HUES6 (cell line): ENCODE measurements at regions not wholly inside any gene's neighbourhood (a gene's known extent, or its start where the extent isn't known, plus 50 kb on each side); places are given as distances from the start of the nearest gene placed in this dataset.

ENCODE experiments used
- H3K27ac ChIP-seq: 2 replicates; pipeline ENCODE4 v1.7.0; 2013; ENCODE audit warnings: low read depth, mild to moderate bottlenecking, low read length, inconsistent platforms
- H3K27me3 ChIP-seq: 2 replicates; pipeline ENCODE4 v1.6.1; 2013; ENCODE audit warnings: low read length; ENCODE audit not compliant: control insufficient read depth, insufficient read depth
- H3K36me3 ChIP-seq: 2 replicates; pipeline ENCODE4 v1.6.1; 2013; ENCODE audit warnings: low read length; ENCODE audit not compliant: control insufficient read depth, insufficient read depth
- H3K4me1 ChIP-seq: 2 replicates; pipeline ENCODE4 v1.6.1; 2013; ENCODE audit warnings: low read length; ENCODE audit not compliant: control insufficient read depth, insufficient read depth
- H3K4me3 ChIP-seq: 2 replicates; pipeline ENCODE4 v1.5.1; 2013; ENCODE audit warnings: low read depth, low read length
- H3K9ac ChIP-seq: one replicate; pipeline ENCODE4 v1.6.1; 2013; ENCODE audit warnings: mild to moderate bottlenecking, low read length
- H3K9me3 ChIP-seq: 2 replicates; pipeline ENCODE4 v1.6.1; 2013; ENCODE audit warnings: low read depth, low read length; ENCODE audit not compliant: control insufficient read depth, insufficient read depth

- Histone ChIP-seq H3K27me3 (no peaks in the 10 kb centered on the region), H3K36me3 (no peaks in the 10 kb centered on the region), H3K4me1 (no peaks in the 10 kb centered on the region), H3K27ac (no peak overlapping the region), H3K9ac (no peak overlapping the region), H3K4me3 (no peak overlapping the region), H3K9me3 (peaks cover 83% of the 10 kb centered on the region)
Measured at GRCh38 chrX:58051346-58051745, 141.1 kb upstream of the ZXDA start.

GRCh38 chrX:58044130-58044529 is 133.9 kb upstream of the ZXDA start:
- H3K9ac ChIP-seq = no peak overlapping the region
- H3K36me3 ChIP-seq = no peaks in the 10 kb centered on the region
- H3K27me3 ChIP-seq = no peaks in the 10 kb centered on the region
- H3K4me3 ChIP-seq = no peak overlapping the region
- no peak overlapping the region for H3K27ac ChIP-seq
- H3K4me1 ChIP-seq = no peaks in the 10 kb centered on the region
- peaks cover 68% of the 10 kb centered on the region for H3K9me3 ChIP-seq

GRCh38 chrX:58025979-58026378 is 115.7 kb upstream of the ZXDA start:
- no peaks in the 10 kb centered on the region for H3K4me1 ChIP-seq
- no peaks in the 10 kb centered on the region; the same call in 1 of the 2 replicates for H3K27me3 ChIP-seq
- no peak overlapping the region for H3K27ac ChIP-seq
- peaks cover 16% of the 10 kb centered on the region; the same call in 1 of the 2 replicates for H3K9me3 ChIP-seq
- no peaks in the 10 kb centered on the region for H3K36me3 ChIP-seq
- no peak overlapping the region for H3K9ac ChIP-seq
- no peak overlapping the region for H3K4me3 ChIP-seq

GRCh38 chrX:57985951-57986350 is 75.7 kb upstream of the ZXDA start:
- Histone ChIP-seq H3K4me3 (no peak overlapping the region), H3K9me3 (peaks cover 52% of the 10 kb centered on the region; the same call in 1 of the 2 replicates)

GRCh38 chrX:57984620-57985019 is 74.4 kb upstream of the ZXDA start:
- Histone ChIP-seq H3K9ac (no peak overlapping the region), H3K9me3 (peaks cover 38% of the 10 kb centered on the region; the same call in 1 of the 2 replicates), H3K27ac (no peak overlapping the region), H3K4me1 (no peaks in the 10 kb centered on the region), H3K36me3 (no peaks in the 10 kb centered on the region), H3K27me3 (no peaks in the 10 kb centered on the region), H3K4me3 (no peak overlapping the region)

More at GRCh38 chrX:57985951-57986350, 75.7 kb upstream of the ZXDA start:
- Histone ChIP-seq H3K9ac (no peak overlapping the region), H3K4me1 (no peaks in the 10 kb centered on the region), H3K27me3 (no peaks in the 10 kb centered on the region), H3K36me3 (no peaks in the 10 kb centered on the region), H3K27ac (no peak overlapping the region)

- no peaks in the 10 kb centered on the region for H3K36me3 ChIP-seq
- H3K27ac ChIP-seq = no peak overlapping the region
- no peak overlapping the region for H3K9ac ChIP-seq
- H3K4me1 ChIP-seq = no peaks in the 10 kb centered on the region
- H3K27me3 ChIP-seq = no peaks in the 10 kb centered on the region
- peaks cover 29% of the 10 kb centered on the region; the same call in 1 of the 2 replicates for H3K9me3 ChIP-seq
- H3K4me3 ChIP-seq = no peak overlapping the region
Measured at GRCh38 chrX:57977992-57978391, 67.7 kb upstream of the ZXDA start.

- Histone ChIP-seq H3K4me3 (no peak overlapping the region), H3K27ac (no peak overlapping the region), H3K4me1 (no peaks in the 10 kb centered on the region), H3K9me3 (peaks cover 72% of the 10 kb centered on the region), H3K9ac (no peak overlapping the region), H3K36me3 (no peaks in the 10 kb centered on the region), H3K27me3 (no peaks in the 10 kb centered on the region)
Measured at GRCh38 chrX:57964975-57965374, 54.7 kb upstream of the ZXDA start.
